ENCODE measurements at regions not wholly inside any gene's neighbourhood (a gene's known extent, or its start where the extent isn't known, plus 50 kb on each side); places are given as distances from the start of the nearest gene placed in this dataset.

DNA sequence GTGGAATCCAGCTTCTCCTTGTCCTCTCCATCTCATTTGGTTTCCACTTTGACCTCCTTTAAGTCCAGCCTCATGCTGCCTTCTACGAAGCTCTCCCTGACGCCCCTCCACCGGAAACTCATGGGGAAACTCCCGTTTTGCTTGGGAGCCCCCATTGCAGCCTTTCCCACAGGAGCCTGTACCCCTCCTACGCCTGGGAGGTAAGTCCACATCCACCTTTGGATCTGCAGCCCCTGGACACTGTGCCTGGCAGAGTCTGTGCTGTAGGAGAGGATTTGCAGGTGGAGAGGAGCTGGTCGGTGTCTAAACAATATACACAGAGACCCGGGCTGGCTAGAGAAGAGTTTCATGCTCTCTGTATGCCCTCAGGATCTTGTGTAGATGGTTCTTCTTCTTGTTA is 296.1 kb downstream of the GLRX3 start:
- no TSS peak for BruUV-seq (replicated peaks)
- no peaks in the 10 kb centered on the region for H3K27me3 Mint-ChIP-seq (ENCODE audit: unreplicated experiment)

DNA sequence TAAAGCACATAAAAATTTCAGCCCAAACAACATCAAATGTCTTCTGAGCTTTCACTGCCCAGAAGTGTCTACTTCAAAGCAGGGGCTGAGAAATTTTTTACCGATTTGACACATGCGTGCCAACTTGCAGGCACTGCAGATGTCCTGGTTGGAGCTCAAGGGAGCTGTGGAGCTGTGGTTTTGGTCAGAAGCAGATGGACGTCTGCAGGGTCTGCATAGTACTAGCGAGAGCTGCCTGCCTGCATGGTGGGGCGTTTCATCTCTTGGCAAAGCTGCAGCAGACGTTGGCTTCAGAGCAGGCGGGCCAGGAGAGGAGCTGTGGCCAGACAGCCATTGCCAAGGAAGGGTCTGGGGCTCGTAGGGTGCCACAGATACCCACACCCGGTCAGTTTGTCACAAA is 296.7 kb downstream of the GLRX3 start:
- TF ChIP-seq, protein P1, sequence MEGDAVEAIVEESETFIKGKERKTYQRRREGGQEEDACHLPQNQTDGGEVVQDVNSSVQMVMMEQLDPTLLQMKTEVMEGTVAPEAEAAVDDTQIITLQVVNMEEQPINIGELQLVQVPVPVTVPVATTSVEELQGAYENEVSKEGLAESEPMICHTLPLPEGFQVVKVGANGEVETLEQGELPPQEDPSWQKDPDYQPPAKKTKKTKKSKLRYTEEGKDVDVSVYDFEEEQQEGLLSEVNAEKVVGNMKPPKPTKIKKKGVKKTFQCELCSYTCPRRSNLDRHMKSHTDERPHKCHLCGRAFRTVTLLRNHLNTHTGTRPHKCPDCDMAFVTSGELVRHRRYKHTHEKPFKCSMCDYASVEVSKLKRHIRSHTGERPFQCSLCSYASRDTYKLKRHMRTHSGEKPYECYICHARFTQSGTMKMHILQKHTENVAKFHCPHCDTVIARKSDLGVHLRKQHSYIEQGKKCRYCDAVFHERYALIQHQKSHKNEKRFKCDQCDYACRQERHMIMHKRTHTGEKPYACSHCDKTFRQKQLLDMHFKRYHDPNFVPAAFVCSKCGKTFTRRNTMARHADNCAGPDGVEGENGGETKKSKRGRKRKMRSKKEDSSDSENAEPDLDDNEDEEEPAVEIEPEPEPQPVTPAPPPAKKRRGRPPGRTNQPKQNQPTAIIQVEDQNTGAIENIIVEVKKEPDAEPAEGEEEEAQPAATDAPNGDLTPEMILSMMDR (IDR thresholded peaks at IDR 0.05; ENCODE audit: unreplicated experiment), result no peak
- no peaks in the 10 kb centered on the region for H3K27me3 Mint-ChIP-seq (ENCODE audit: unreplicated experiment)
- CTCF ChIA-PET, result no interaction called here
- no TSS peak for BruUV-seq (replicated peaks)
- no peaks in the 10 kb centered on the region for H3K4me1 Mint-ChIP-seq (ENCODE audit: low read depth, unreplicated experiment)
- intact Hi-C loops (cut with micrococcal nuclease; ENCODE audit: unreplicated experiment), result no loop called here
- no peak for DNase-seq
- no peak overlapping the region for H3K4me3 Mint-ChIP-seq (ENCODE audit: low read depth, unreplicated experiment)
- H3K36me3 Mint-ChIP-seq (ENCODE audit: insufficient read depth, unreplicated experiment), result no peaks in the 10 kb centered on the region
- peaks cover 15% of the 10 kb centered on the region for H3K9me3 Mint-ChIP-seq (ENCODE audit: low read depth, unreplicated experiment)
- H3K27ac Mint-ChIP-seq (ENCODE audit: unreplicated experiment), result no peak overlapping the region

More for the DNA sequence above, 296.1 kb downstream of the GLRX3 start:
- CTCF ChIA-PET, result no interaction called here
- DNase-seq, result no peak
- H3K4me1 Mint-ChIP-seq (ENCODE audit: low read depth, unreplicated experiment), result no peaks in the 10 kb centered on the region
- H3K36me3 Mint-ChIP-seq (ENCODE audit: insufficient read depth, unreplicated experiment), result no peaks in the 10 kb centered on the region
- H3K27ac Mint-ChIP-seq (ENCODE audit: unreplicated experiment), result no peak overlapping the region
- intact Hi-C loops (cut with micrococcal nuclease; ENCODE audit: unreplicated experiment), result no loop called here
- H3K9me3 Mint-ChIP-seq (ENCODE audit: low read depth, unreplicated experiment), result peaks cover 12% of the 10 kb centered on the region
- TF ChIP-seq, protein P1 (IDR thresholded peaks at IDR 0.05; ENCODE audit: unreplicated experiment), result no peak
- no peak overlapping the region for H3K4me3 Mint-ChIP-seq (ENCODE audit: low read depth, unreplicated experiment)

DNA sequence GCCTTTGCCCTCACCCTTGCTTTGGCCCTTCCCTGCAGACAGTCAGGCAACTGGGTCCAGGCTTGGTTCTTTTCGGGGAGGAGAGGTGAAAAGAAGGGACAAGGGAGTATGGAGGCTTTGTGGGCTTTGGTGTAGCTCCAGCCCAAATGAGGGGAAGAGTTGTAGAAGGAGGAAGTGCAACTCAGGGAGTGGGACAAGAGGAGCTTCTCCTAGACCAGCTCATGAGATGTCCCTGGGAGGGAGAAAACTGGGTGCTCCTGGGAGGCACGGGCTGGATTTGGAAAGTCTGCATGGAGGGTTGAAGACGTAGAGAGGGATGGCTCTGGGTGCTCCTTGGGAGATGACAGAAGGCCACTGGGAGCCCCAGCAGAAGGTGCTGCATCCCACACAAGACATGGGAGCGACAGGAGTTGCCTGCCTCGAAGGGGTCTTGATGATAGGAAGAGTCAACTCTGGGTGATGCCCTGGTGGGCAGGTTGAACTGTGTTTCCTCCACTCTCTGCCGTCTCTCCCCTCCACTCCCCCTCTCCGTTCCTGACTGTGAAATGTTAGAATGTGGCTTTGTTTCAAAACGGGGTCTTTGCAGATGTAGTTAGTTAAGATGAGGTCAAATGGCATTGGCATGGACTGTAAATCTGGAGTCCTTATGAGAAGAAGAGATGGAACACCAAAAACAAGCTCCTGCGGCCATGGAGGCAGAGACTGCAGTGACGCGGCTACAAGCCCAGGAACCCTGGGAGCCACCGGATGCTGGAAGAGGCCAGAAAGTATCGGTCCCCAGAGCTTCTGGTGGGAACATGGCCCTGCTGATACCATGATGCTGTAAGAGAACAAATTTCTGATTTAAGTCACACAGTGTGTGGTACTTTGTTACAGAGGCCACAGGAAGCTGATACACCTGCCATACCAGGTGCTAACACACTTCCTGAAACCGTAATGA is 298.5 kb downstream of the GLRX3 start:
- Mint-ChIP-seq H3K4me1 (ENCODE audit: low read depth, unreplicated experiment) (no peaks in the 10 kb centered on the region), H3K9me3 (ENCODE audit: low read depth, unreplicated experiment) (peaks cover 13% of the 10 kb centered on the region), H3K36me3 (ENCODE audit: insufficient read depth, unreplicated experiment) (no peaks in the 10 kb centered on the region), H3K27me3 (ENCODE audit: unreplicated experiment) (no peaks in the 10 kb centered on the region), H3K4me3 (ENCODE audit: low read depth, unreplicated experiment) (no peak overlapping the region), H3K27ac (ENCODE audit: unreplicated experiment) (no peak overlapping the region)
- intact Hi-C loops (cut with micrococcal nuclease; ENCODE audit: unreplicated experiment), result no loop called here
- BruUV-seq (replicated peaks), result no TSS peak
- TF ChIP-seq, protein P1 (IDR thresholded peaks at IDR 0.05; ENCODE audit: unreplicated experiment), result no peak
- CTCF ChIA-PET, result no interaction called here
- DNase-seq, result no peak

DNA sequence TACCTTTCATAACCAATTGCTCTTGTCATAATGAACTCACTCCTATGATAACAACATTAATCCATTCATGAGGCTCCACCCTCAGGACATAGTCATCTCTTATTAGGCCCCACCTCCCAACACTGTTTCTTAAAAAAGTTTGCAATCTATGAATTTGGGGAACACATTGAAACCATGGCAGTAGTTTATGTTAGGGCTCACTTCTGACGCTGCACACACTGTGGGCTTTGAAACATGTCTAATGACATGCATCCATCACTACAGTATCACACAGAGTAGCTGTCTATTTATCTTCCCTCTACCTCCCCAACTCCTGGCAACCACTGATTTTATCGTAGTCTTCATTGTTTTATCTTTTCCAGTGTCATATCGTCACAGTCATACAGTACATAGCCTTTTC is 299.8 kb downstream of the GLRX3 start:
- H3K4me1 Mint-ChIP-seq (ENCODE audit: low read depth, unreplicated experiment), result no peaks in the 10 kb centered on the region
- no peak overlapping the region for H3K4me3 Mint-ChIP-seq (ENCODE audit: low read depth, unreplicated experiment)
- intact Hi-C loops (cut with micrococcal nuclease; ENCODE audit: unreplicated experiment), result no loop called here
- no peaks in the 10 kb centered on the region for H3K36me3 Mint-ChIP-seq (ENCODE audit: insufficient read depth, unreplicated experiment)
- no TSS peak for BruUV-seq (replicated peaks)
- DNase-seq, result no peak
- TF ChIP-seq, protein P1 (IDR thresholded peaks at IDR 0.05; ENCODE audit: unreplicated experiment), result no peak
- no peaks in the 10 kb centered on the region for H3K27me3 Mint-ChIP-seq (ENCODE audit: unreplicated experiment)
- H3K9me3 Mint-ChIP-seq (ENCODE audit: low read depth, unreplicated experiment), result peaks cover 17% of the 10 kb centered on the region
- CTCF ChIA-PET, result no interaction called here
- H3K27ac Mint-ChIP-seq (ENCODE audit: unreplicated experiment), result no peak overlapping the region
